ENCODE measurements at regions not wholly inside any gene's neighbourhood (a gene's known extent, or its start where the extent isn't known, plus 50 kb on each side); places are given as distances from the start of the nearest gene placed in this dataset.

DNA sequence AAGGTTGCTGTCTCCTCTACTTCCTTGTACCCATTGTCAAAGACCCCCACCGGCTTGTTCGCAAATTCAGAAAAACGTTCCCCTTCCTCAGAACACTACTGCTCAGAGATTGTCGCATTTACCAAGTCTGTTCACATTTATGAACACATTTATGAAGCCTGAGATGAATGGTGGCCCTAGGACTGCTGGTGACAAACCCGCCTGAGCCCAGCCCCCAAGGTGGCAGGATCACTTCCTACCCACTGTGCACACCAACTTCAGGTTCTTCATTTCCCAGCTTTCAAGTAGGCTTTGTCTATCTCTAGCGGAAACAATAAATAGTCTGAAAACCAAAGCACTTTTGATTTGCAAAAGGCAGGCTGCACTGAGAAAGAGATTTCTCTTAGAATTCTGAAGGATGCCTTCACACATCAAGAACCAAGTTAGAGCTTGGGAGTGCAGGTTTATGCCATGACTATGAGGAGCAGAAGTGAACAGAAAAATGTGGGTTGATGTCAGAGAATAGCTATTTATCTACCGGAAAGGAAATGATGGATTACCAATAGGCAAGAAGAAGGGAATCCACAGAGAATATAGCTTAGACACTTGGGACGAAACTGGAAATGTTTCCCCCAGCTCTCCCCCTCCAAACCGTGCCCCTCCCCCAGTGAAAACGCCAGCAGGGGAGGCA is 200.5 kb downstream of the TOMM20 start:
- no peak overlapping the region for H2AFZ ChIP-seq (ENCODE audit: control insufficient read depth, low read length)
- H3K9me3 ChIP-seq (ENCODE audit: control insufficient read depth, low read depth, low read length), result no peaks in the 10 kb centered on the region
- H3K27ac ChIP-seq (ENCODE audit: control insufficient read depth, insufficient read depth, low read length), result no peak overlapping the region
- H3K9ac ChIP-seq (ENCODE audit: control insufficient read depth, extremely low read depth, insufficient read depth, low read length), result no peak overlapping the region
- no peaks in the 10 kb centered on the region for H4K20me1 ChIP-seq (ENCODE audit: control insufficient read depth, extremely low read depth, insufficient read depth, low read length)
- DNase-seq (ENCODE audit: low read depth, low spot score) (no peak), FAIRE-seq (no peak)
- H3K79me2 ChIP-seq (ENCODE audit: control insufficient read depth, insufficient read depth, low read length), result no peaks in the 10 kb centered on the region
- TF ChIP-seq, protein P1, sequence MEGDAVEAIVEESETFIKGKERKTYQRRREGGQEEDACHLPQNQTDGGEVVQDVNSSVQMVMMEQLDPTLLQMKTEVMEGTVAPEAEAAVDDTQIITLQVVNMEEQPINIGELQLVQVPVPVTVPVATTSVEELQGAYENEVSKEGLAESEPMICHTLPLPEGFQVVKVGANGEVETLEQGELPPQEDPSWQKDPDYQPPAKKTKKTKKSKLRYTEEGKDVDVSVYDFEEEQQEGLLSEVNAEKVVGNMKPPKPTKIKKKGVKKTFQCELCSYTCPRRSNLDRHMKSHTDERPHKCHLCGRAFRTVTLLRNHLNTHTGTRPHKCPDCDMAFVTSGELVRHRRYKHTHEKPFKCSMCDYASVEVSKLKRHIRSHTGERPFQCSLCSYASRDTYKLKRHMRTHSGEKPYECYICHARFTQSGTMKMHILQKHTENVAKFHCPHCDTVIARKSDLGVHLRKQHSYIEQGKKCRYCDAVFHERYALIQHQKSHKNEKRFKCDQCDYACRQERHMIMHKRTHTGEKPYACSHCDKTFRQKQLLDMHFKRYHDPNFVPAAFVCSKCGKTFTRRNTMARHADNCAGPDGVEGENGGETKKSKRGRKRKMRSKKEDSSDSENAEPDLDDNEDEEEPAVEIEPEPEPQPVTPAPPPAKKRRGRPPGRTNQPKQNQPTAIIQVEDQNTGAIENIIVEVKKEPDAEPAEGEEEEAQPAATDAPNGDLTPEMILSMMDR (optimal IDR thresholded peaks at IDR 0.05 in 1 of 3, IDR thresholded peaks at IDR 0.05 in 1 of 3, conservative IDR thresholded peaks at IDR 0.05 in 1 of 3; ENCODE audit: extremely low read depth in 1 of 3, insufficient read depth in 2 of 3, low read length in 3 of 3), result no peak
- TF ChIP-seq EZH2 (IDR thresholded peaks at IDR 0.05; ENCODE audit: low read length), result no peak
- no peak overlapping the region for H3K4me2 ChIP-seq (ENCODE audit: control insufficient read depth, extremely low read depth, insufficient read depth, low read depth, low read length)
- no peaks in the 10 kb centered on the region for H3K36me3 ChIP-seq (ENCODE audit: control insufficient read depth in 2 of 2, extremely low read depth in 1 of 2, insufficient read depth in 2 of 2, low read length in 2 of 2)
- peaks cover 10% of the 10 kb centered on the region for H3K4me1 ChIP-seq (ENCODE audit: control insufficient read depth, extremely low read depth, insufficient read depth, low read length)
- H3K9me1 ChIP-seq (ENCODE audit: control insufficient read depth, extremely low read depth, insufficient read depth, low read length), result no peaks in the 10 kb centered on the region
- dilution Hi-C loops (cut with MboI; ENCODE audit: extremely low pct_ligation_motif_present, low sequenced_read_pairs), result no loop called here
- no peak overlapping the region for H3K4me3 ChIP-seq (ENCODE audit: control insufficient read depth in 2 of 3, extremely low read depth in 1 of 3, insufficient read depth in 2 of 3, low read depth in 1 of 3, low read length in 3 of 3)
- no peaks in the 10 kb centered on the region for H3K27me3 ChIP-seq (ENCODE audit: control insufficient read depth, extremely low read depth, insufficient read depth, low read length)

DNA sequence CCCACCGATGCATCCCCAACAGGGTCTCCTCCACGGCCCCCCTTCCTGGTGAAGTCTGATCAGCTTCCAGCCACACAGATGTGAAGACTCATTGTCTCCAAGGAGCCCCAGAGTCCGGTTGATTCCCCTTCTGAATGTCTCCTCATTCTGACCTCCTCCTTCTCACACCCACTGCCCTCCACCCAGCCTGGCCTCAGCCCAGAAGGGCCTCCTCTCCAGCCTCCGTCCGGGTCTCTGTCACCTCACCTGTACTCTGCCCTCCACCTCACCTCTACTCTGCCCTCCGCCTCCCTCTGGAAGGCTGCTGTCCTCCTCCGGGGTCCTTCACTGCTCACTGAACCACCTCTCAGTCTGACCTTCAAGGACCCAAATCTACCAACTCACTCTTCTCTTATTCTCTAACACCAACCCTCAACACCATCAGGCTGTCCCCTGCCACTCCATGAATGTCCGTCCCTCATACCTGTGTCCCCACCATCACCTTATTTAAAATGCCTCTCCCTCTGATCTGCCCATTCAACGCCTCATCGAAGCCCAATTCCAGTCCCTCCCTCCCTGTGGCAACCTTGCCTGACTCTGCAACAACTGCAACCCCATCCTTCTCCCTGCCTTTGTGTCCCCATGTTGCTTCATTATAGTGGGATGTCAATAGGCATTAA is 201.2 kb downstream of the TOMM20 start:
- H4K20me1 ChIP-seq (ENCODE audit: control insufficient read depth, extremely low read depth, insufficient read depth, low read length), result no peaks in the 10 kb centered on the region
- dilution Hi-C loops (cut with MboI; ENCODE audit: extremely low pct_ligation_motif_present, low sequenced_read_pairs), result no loop called here
- H3K4me1 ChIP-seq (ENCODE audit: control insufficient read depth, extremely low read depth, insufficient read depth, low read length), result peaks cover 9% of the 10 kb centered on the region
- H3K79me2 ChIP-seq (ENCODE audit: control insufficient read depth, insufficient read depth, low read length), result no peaks in the 10 kb centered on the region
- no peak overlapping the region for H3K4me3 ChIP-seq (ENCODE audit: control insufficient read depth in 2 of 3, extremely low read depth in 1 of 3, insufficient read depth in 2 of 3, low read depth in 1 of 3, low read length in 3 of 3)
- H3K9ac ChIP-seq (ENCODE audit: control insufficient read depth, extremely low read depth, insufficient read depth, low read length), result no peak overlapping the region
- no peak for DNase-seq (ENCODE audit: low read depth, low spot score)
- H3K4me2 ChIP-seq (ENCODE audit: control insufficient read depth, extremely low read depth, insufficient read depth, low read depth, low read length), result no peak overlapping the region
- H3K27ac ChIP-seq (ENCODE audit: control insufficient read depth, insufficient read depth, low read length), result no peak overlapping the region
- no peaks in the 10 kb centered on the region for H3K36me3 ChIP-seq (ENCODE audit: control insufficient read depth in 2 of 2, extremely low read depth in 1 of 2, insufficient read depth in 2 of 2, low read length in 2 of 2)
- TF ChIP-seq, protein P1 (optimal IDR thresholded peaks at IDR 0.05 in 1 of 3, IDR thresholded peaks at IDR 0.05 in 1 of 3, conservative IDR thresholded peaks at IDR 0.05 in 1 of 3; ENCODE audit: extremely low read depth in 1 of 3, insufficient read depth in 2 of 3, low read length in 3 of 3), result no peak
- no peaks in the 10 kb centered on the region for H3K9me1 ChIP-seq (ENCODE audit: control insufficient read depth, extremely low read depth, insufficient read depth, low read length)
- no peaks in the 10 kb centered on the region for H3K9me3 ChIP-seq (ENCODE audit: control insufficient read depth, low read depth, low read length)
- no peaks in the 10 kb centered on the region for H3K27me3 ChIP-seq (ENCODE audit: control insufficient read depth, extremely low read depth, insufficient read depth, low read length)
- no peak overlapping the region for H2AFZ ChIP-seq (ENCODE audit: control insufficient read depth, low read length)
- FAIRE-seq, result no peak
